ENCODE measurements at regions not wholly inside any gene's neighbourhood (a gene's known extent, or its start where the extent isn't known, plus 50 kb on each side); places are given as distances from the start of the nearest gene placed in this dataset.

GRCh38 chr4:127155555-127155954 lies 477.2 kb upstream of the INTU start:
- H3K27me3 Mint-ChIP-seq, result no peaks in the 10 kb centered on the region
- H3K27ac Mint-ChIP-seq, result no peak overlapping the region
- H3K36me3 Mint-ChIP-seq (ENCODE audit: low read depth), result no peaks in the 10 kb centered on the region
- H3K9me3 Mint-ChIP-seq, result peaks cover 5% of the 10 kb centered on the region
- H3K4me3 Mint-ChIP-seq, result no peak overlapping the region
- POLR2A ChIA-PET, result no interaction called here
- H3K4me1 Mint-ChIP-seq, result no peaks in the 10 kb centered on the region
- no peak for DNase-seq
- CTCF ChIA-PET, result no interaction called here

GRCh38 chr4:127162741-127163140 lies 470.0 kb upstream of the INTU start:
- no peaks in the 10 kb centered on the region for H3K27me3 Mint-ChIP-seq
- no peak overlapping the region for H3K27ac Mint-ChIP-seq
- CTCF ChIA-PET, result no interaction called here
- H3K4me1 Mint-ChIP-seq, result no peaks in the 10 kb centered on the region
- no peak overlapping the region for H3K4me3 Mint-ChIP-seq
- DNase-seq, result no peak
- POLR2A ChIA-PET, result no interaction called here
- no peaks in the 10 kb centered on the region for H3K36me3 Mint-ChIP-seq (ENCODE audit: low read depth)
- peaks cover 2% of the 10 kb centered on the region for H3K9me3 Mint-ChIP-seq

- Mint-ChIP-seq H3K4me1 (no peaks in the 10 kb centered on the region), H3K4me3 (no peak overlapping the region), H3K27ac (no peak overlapping the region), H3K27me3 (no peaks in the 10 kb centered on the region), H3K9me3 (peaks cover 6% of the 10 kb centered on the region), H3K36me3 (ENCODE audit: low read depth) (no peaks in the 10 kb centered on the region)
- ChIA-PET CTCF (no interaction called here), POLR2A (no interaction called here)
- no peak for DNase-seq
Observed at GRCh38 chr4:127165971-127166370, 466.8 kb upstream of the INTU start.

- Mint-ChIP-seq H3K4me1 (no peaks in the 10 kb centered on the region), H3K27ac (no peak overlapping the region), H3K4me3 (no peak overlapping the region), H3K36me3 (ENCODE audit: low read depth) (no peaks in the 10 kb centered on the region), H3K9me3 (peaks cover 4% of the 10 kb centered on the region), H3K27me3 (no peaks in the 10 kb centered on the region)
- POLR2A ChIA-PET, result no interaction called here
- DNase-seq, result no peak
- CTCF ChIA-PET, result no interaction called here
Observed at GRCh38 chr4:127174201-127174600, 458.6 kb upstream of the INTU start.

DNA sequence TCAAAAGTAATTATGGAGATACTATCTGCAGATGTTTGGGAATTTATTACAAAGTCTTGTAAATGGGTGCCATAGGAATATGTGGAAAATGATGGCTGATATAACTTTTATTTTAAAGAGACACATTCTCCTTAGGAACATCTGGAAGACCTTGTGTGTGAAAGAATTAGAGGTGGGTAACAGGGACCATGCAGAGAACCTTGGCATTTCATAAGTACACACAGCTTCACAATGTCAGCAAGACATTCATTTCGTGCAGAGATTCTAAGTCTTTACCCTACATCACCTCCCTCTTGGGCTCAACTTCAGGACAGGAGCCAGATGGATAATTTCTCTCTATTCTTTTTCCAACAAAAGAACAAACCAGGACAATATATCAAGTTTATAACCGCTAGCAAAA lies 458.1 kb upstream of the INTU start:
- POLR2A ChIA-PET, result no interaction called here
- H3K4me1 Mint-ChIP-seq, result no peaks in the 10 kb centered on the region

GRCh38 chr4:127179256-127180087 lies 453.3 kb upstream of the INTU start:
- Mint-ChIP-seq H3K27me3 (no peaks in the 10 kb centered on the region), H3K36me3 (ENCODE audit: low read depth) (no peaks in the 10 kb centered on the region), H3K4me1 (no peaks in the 10 kb centered on the region), H3K9me3 (peaks cover 6% of the 10 kb centered on the region), H3K4me3 (no peak overlapping the region), H3K27ac (no peak overlapping the region)
- POLR2A ChIA-PET, result no interaction called here
- DNase-seq, result no peak
- CTCF ChIA-PET, result no interaction called here

More for the DNA sequence above, 458.1 kb upstream of the INTU start:
- H3K27ac Mint-ChIP-seq, result no peak overlapping the region
- no peaks in the 10 kb centered on the region for H3K36me3 Mint-ChIP-seq (ENCODE audit: low read depth)
- no peak overlapping the region for H3K4me3 Mint-ChIP-seq
- DNase-seq, result no peak
- H3K27me3 Mint-ChIP-seq, result no peaks in the 10 kb centered on the region
- peaks cover 4% of the 10 kb centered on the region for H3K9me3 Mint-ChIP-seq
- CTCF ChIA-PET, result no interaction called here

- CTCF ChIA-PET, result no interaction called here
- Mint-ChIP-seq H3K27me3 (no peaks in the 10 kb centered on the region), H3K36me3 (ENCODE audit: low read depth) (no peaks in the 10 kb centered on the region), H3K4me1 (no peaks in the 10 kb centered on the region), H3K9me3 (peaks cover 12% of the 10 kb centered on the region), H3K27ac (no peak overlapping the region), H3K4me3 (no peak overlapping the region)
- POLR2A ChIA-PET, result no interaction called here
- DNase-seq, result no peak
Observed at GRCh38 chr4:127181001-127181400, 451.8 kb upstream of the INTU start.

DNA sequence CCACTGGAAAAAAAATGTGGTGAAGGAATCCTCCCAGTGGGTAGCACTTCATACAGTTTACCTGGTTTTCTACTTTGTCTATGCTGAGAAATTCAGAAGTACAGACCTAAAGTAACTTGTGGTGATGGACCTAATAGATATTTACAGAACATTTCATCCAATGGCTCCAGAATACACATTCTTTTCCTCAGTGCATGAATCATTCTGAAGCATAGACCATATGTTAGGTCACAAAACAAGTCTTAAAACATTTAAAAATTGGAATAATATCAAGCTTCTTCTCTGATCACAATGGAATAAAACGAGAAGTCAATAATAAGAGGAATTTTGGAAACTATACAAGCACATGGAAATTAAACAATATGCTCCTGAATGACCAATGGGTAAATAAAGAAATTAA lies 450.1 kb upstream of the INTU start:
- CTCF ChIA-PET, result no interaction called here
- POLR2A ChIA-PET, result no interaction called here
- Mint-ChIP-seq H3K36me3 (ENCODE audit: low read depth) (no peaks in the 10 kb centered on the region), H3K4me1 (no peaks in the 10 kb centered on the region), H3K9me3 (peaks cover 12% of the 10 kb centered on the region), H3K27me3 (no peaks in the 10 kb centered on the region), H3K27ac (no peak overlapping the region), H3K4me3 (no peak overlapping the region)
- DNase-seq, result no peak

DNA sequence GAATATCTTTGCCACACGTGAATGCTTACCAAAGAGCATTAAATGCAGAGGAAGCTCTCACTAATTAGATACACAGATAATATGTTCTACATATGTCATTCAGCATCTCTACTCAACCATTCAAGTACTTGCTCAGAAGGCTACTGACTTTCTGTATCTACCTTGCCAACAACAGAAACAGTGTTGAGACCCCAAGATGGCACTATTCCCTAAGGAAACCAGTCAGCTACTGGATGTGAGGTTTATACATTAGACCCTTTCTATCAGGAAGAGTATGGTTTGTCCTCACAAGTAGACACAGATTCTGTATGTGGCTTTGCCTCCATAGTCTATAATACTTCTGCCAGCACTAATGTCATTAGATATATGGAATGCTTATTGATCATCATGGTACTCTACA lies 443.9 kb upstream of the INTU start:
- H3K4me3 Mint-ChIP-seq, result no peak overlapping the region
- no peak for DNase-seq
- peaks cover 10% of the 10 kb centered on the region for H3K9me3 Mint-ChIP-seq
- no peaks in the 10 kb centered on the region for H3K4me1 Mint-ChIP-seq
- CTCF ChIA-PET, result no interaction called here
- no peaks in the 10 kb centered on the region for H3K36me3 Mint-ChIP-seq (ENCODE audit: low read depth)
- POLR2A ChIA-PET, result no interaction called here
- H3K27me3 Mint-ChIP-seq, result no peaks in the 10 kb centered on the region
- H3K27ac Mint-ChIP-seq, result no peak overlapping the region

GRCh38 chr4:127194281-127194680 lies 438.5 kb upstream of the INTU start:
- POLR2A ChIA-PET, result no interaction called here
- Mint-ChIP-seq H3K4me3 (no peak overlapping the region), H3K9me3 (peaks cover 9% of the 10 kb centered on the region), H3K27me3 (no peaks in the 10 kb centered on the region), H3K36me3 (ENCODE audit: low read depth) (no peaks in the 10 kb centered on the region), H3K4me1 (no peaks in the 10 kb centered on the region), H3K27ac (no peak overlapping the region)
- CTCF ChIA-PET, result no interaction called here
- no peak for DNase-seq

- peaks cover 8% of the 10 kb centered on the region for H3K9me3 Mint-ChIP-seq
- no peaks in the 10 kb centered on the region for H3K27me3 Mint-ChIP-seq
- no peak overlapping the region for H3K4me3 Mint-ChIP-seq
- CTCF ChIA-PET, result no interaction called here
- H3K27ac Mint-ChIP-seq, result no peak overlapping the region
- DNase-seq, result no peak
- POLR2A ChIA-PET, result no interaction called here
- no peaks in the 10 kb centered on the region for H3K36me3 Mint-ChIP-seq (ENCODE audit: low read depth)
- H3K4me1 Mint-ChIP-seq, result no peaks in the 10 kb centered on the region
Observed at GRCh38 chr4:127196655-127197352, 436.0 kb upstream of the INTU start.

- ChIA-PET CTCF (no interaction called here), POLR2A (no interaction called here)
- no peaks in the 10 kb centered on the region for H3K4me1 Mint-ChIP-seq
- no peak for DNase-seq
- no peak overlapping the region for H3K27ac Mint-ChIP-seq
- no peaks in the 10 kb centered on the region for H3K27me3 Mint-ChIP-seq
- H3K9me3 Mint-ChIP-seq, result peaks cover 8% of the 10 kb centered on the region
- H3K4me3 Mint-ChIP-seq, result no peak overlapping the region
- no peaks in the 10 kb centered on the region for H3K36me3 Mint-ChIP-seq (ENCODE audit: low read depth)
Observed at GRCh38 chr4:127203562-127204200, 429.1 kb upstream of the INTU start.

- Mint-ChIP-seq H3K4me3 (no peak overlapping the region), H3K4me1 (no peaks in the 10 kb centered on the region), H3K9me3 (peaks cover 5% of the 10 kb centered on the region), H3K27me3 (no peaks in the 10 kb centered on the region), H3K27ac (no peak overlapping the region), H3K36me3 (ENCODE audit: low read depth) (no peaks in the 10 kb centered on the region)
- ChIA-PET POLR2A (no interaction called here), CTCF (no interaction called here)
- DNase-seq, result no peak
Observed at GRCh38 chr4:127204322-127204721, 428.4 kb upstream of the INTU start.

DNA sequence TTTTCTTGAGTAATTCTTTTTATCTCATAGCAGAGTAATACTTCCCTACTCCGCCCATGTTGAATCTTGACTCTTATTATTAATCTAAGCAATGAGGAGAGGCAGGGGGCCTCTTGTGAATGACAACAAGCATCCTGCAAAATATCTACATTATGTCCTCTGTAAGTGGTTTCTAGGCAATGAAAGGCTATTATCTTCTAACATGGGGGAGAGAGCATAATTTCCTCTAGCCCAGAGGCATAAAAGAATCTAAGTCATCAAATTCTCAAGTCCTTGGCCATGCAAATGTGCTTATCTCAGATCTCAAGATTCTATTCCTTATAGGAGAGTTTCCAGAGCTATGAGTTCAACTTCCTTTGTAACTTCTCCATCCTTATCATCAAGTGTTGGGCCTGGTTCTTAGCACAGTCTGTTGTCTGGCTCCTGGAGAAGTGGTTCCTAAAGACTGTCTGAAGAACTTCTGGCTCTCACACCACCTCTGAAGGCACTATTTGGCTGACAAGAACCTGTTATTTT lies 423.1 kb upstream of the INTU start:
- H3K27ac Mint-ChIP-seq, result no peak overlapping the region
- ChIA-PET POLR2A (no interaction called here), CTCF (no interaction called here)
- H3K4me3 Mint-ChIP-seq, result no peak overlapping the region
- H3K36me3 Mint-ChIP-seq (ENCODE audit: low read depth), result no peaks in the 10 kb centered on the region
- no peaks in the 10 kb centered on the region for H3K27me3 Mint-ChIP-seq
- H3K9me3 Mint-ChIP-seq, result no peaks in the 10 kb centered on the region
- H3K4me1 Mint-ChIP-seq, result no peaks in the 10 kb centered on the region
- no peak for DNase-seq

Measured in activated CD4-positive, alpha-beta memory T cell treated with anti-CD3 and anti-CD28 coated beads, Interleukin-2, amount 10 ng/mL, durations not matched to agents 7 days and 5 days (primary cell).